WTC11 (cell line): ENCODE measurements at regions not wholly inside any gene's neighbourhood (a gene's known extent, or its start where the extent isn't known, plus 50 kb on each side); places are given as distances from the start of the nearest gene placed in this dataset.

Experiments
- ATAC-seq: fragments of 200-7000 bp; cut with Tn5 transposase; 2 replicates; pipeline ENCODE4 v1.10.0; 2021; ENCODE audit warnings: mild to moderate bottlenecking, moderate library complexity
- CTCF ChIA-PET: fragments of 300-600 bp; sonication (Branson Sonifier 250); formaldehyde crosslinking; loops from one replicate; lab custom pipeline; 2021; ENCODE audit warnings: antibody characterized with exemption; lab: Charles Lee
- POLR2A ChIA-PET: fragments of 350-600 bp; sonication (Branson Sonifier 250); formaldehyde crosslinking; loops from one replicate; lab custom pipeline; 2021; ENCODE audit warnings: antibody characterized with exemption; lab: Charles Lee
- DNase-seq: peaks from one replicate; pipeline ENCODE4 v3.0.0; 2021; ENCODE audit warnings: low spot score
- H3K27ac Mint-ChIP-seq: 2 replicates; pipeline ENCODE4 v1.8.0; 2021; ENCODE audit warnings: mixed read lengths
- H3K27me3 Mint-ChIP-seq: 2 replicates; pipeline ENCODE4 v1.8.0; 2021; ENCODE audit warnings: low read depth, mild to moderate bottlenecking, moderate library complexity, mixed read lengths
- H3K36me3 Mint-ChIP-seq: 2 replicates; pipeline ENCODE4 v1.8.0; 2021; ENCODE audit warnings: mixed read lengths
- H3K4me1 Mint-ChIP-seq: 2 replicates; pipeline ENCODE4 v1.8.0; 2022; ENCODE audit warnings: mixed read lengths
- H3K4me3 Mint-ChIP-seq: 2 replicates; pipeline ENCODE4 v1.8.0; 2021; ENCODE audit warnings: mild to moderate bottlenecking, moderate library complexity, mixed read lengths
- H3K9me3 Mint-ChIP-seq: 2 replicates; pipeline ENCODE4 v1.8.0; 2021; ENCODE audit warnings: mixed read lengths
- AFF4 ChIP-seq: sonication (generic); formaldehyde crosslinking; IDR thresholded peaks from 2 replicates; pipeline ENCODE4 v1.8.1; 2023; ENCODE audit warnings: mild to moderate bottlenecking, missing genetic modification reagents, borderline replicate concordance
- CREB1 ChIP-seq: sonication (generic); formaldehyde crosslinking; IDR thresholded peaks from 2 replicates; pipeline ENCODE4 v1.8.0; 2023; ENCODE audit warnings: mild to moderate bottlenecking, missing genetic modification reagents
- EMX1 ChIP-seq: fragments of 250-450 bp; sonication (Bioruptor Pico); IDR thresholded peaks from 2 replicates; pipeline ENCODE4 v1.8.0; 2021; ENCODE audit warnings: mild to moderate bottlenecking
- FOXJ3 ChIP-seq: sonication (generic); formaldehyde crosslinking; IDR thresholded peaks from 2 replicates; pipeline ENCODE4 v1.9.0; 2021; ENCODE audit warnings: missing genetic modification reagents, mild to moderate bottlenecking, borderline replicate concordance
- FOXP1 ChIP-seq: sonication (generic); formaldehyde crosslinking; IDR thresholded peaks from 2 replicates; pipeline ENCODE4 v1.8.0; 2022; ENCODE audit warnings: missing genetic modification reagents, mild to moderate bottlenecking, moderate library complexity, borderline replicate concordance
- JAZF1 ChIP-seq: fragments of 250-450 bp; sonication (Bioruptor Pico); IDR thresholded peaks from 2 replicates; pipeline ENCODE4 v1.9.0; 2021; ENCODE audit warnings: moderate library complexity, mild to moderate bottlenecking, inconsistent platforms
- JUN ChIP-seq: sonication (generic); formaldehyde crosslinking; IDR thresholded peaks from 2 replicates; pipeline ENCODE4 v1.8.0; 2023; ENCODE audit warnings: mild to moderate bottlenecking, missing genetic modification reagents
- MYBL2 ChIP-seq: sonication (generic); formaldehyde crosslinking; IDR thresholded peaks from 2 replicates; pipeline ENCODE4 v1.8.1; 2023; ENCODE audit warnings: mild to moderate bottlenecking, moderate library complexity, missing genetic modification reagents
- NFE2L1 ChIP-seq: sonication (generic); formaldehyde crosslinking; IDR thresholded peaks from 2 replicates; pipeline ENCODE4 v1.8.1; 2023; ENCODE audit warnings: missing genetic modification reagents
- NR1H2 ChIP-seq: sonication (generic); formaldehyde crosslinking; IDR thresholded peaks from 2 replicates; pipeline ENCODE4 v1.9.0; 2021; ENCODE audit warnings: mild to moderate bottlenecking, moderate library complexity, missing genetic modification reagents
- SMAD3 ChIP-seq: sonication (generic); formaldehyde crosslinking; IDR thresholded peaks from 2 replicates; pipeline ENCODE4 v1.8.0; 2022; ENCODE audit warnings: missing genetic modification reagents, mild to moderate bottlenecking, borderline replicate concordance
- SOX15 ChIP-seq: fragments of 250-450 bp; sonication (Bioruptor Pico); IDR thresholded peaks from 2 replicates; pipeline ENCODE4 v1.9.0; 2021; ENCODE audit warnings: mild to moderate bottlenecking
- TCF7 ChIP-seq: sonication (generic); formaldehyde crosslinking; IDR thresholded peaks from 2 replicates; pipeline ENCODE4 v1.8.0; 2022; ENCODE audit warnings: mild to moderate bottlenecking, low read depth, missing genetic modification reagents, moderate library complexity
- TEAD1 ChIP-seq: sonication (generic); formaldehyde crosslinking; IDR thresholded peaks from 2 replicates; pipeline ENCODE4 v1.8.0; 2022; ENCODE audit warnings: mild to moderate bottlenecking, missing genetic modification reagents
- TEAD4 ChIP-seq: sonication (generic); formaldehyde crosslinking; IDR thresholded peaks from 2 replicates; pipeline ENCODE4 v1.8.0; 2022; ENCODE audit warnings: mild to moderate bottlenecking, missing genetic modification reagents
- ZNF138 ChIP-seq: sonication (generic); formaldehyde crosslinking; conservative IDR thresholded peaks from 2 replicates; pipeline ENCODE4 v1.8.1; 2022; ENCODE audit warnings: mild to moderate bottlenecking, moderate library complexity, missing genetic modification reagents
- ZNF232 ChIP-seq: sonication (generic); formaldehyde crosslinking; IDR thresholded peaks from 2 replicates; pipeline ENCODE4 v1.8.0; 2022; ENCODE audit warnings: mild to moderate bottlenecking, missing genetic modification reagents
- ZNF263 ChIP-seq: sonication (generic); formaldehyde crosslinking; IDR thresholded peaks from 2 replicates; pipeline ENCODE4 v1.8.1; 2022; ENCODE audit warnings: low read depth, mild to moderate bottlenecking, moderate library complexity, missing genetic modification reagents
- ZNF317 ChIP-seq: sonication (generic); formaldehyde crosslinking; IDR thresholded peaks from 2 replicates; pipeline ENCODE4 v1.8.1; 2023; ENCODE audit warnings: low read depth, mild to moderate bottlenecking, moderate library complexity, missing genetic modification reagents, borderline replicate concordance
- ZNF396 ChIP-seq: fragments of 250-450 bp; sonication (Bioruptor Pico); IDR thresholded peaks from 2 replicates; pipeline ENCODE4 v1.8.0; 2021; ENCODE audit warnings: mild to moderate bottlenecking, moderate library complexity, borderline replicate concordance
- ZNF416 ChIP-seq: fragments of 250-450 bp; sonication (Bioruptor Pico); IDR thresholded peaks from 2 replicates; pipeline ENCODE4 v1.9.0; 2021; ENCODE audit warnings: mild to moderate bottlenecking, inconsistent platforms
- ZNF423 ChIP-seq: fragments of 250-450 bp; sonication (Bioruptor Pico); IDR thresholded peaks from 2 replicates; pipeline ENCODE4 v2.1.2; 2022; ENCODE audit warnings: mild to moderate bottlenecking, moderate library complexity
- TF ChIP-seq, protein P1 (sequence below): sonication (generic); formaldehyde crosslinking; IDR thresholded peaks from 2 replicates; pipeline ENCODE4 v1.8.1; 2023; ENCODE audit warnings: mild to moderate bottlenecking, missing genetic modification reagents
- TF ChIP-seq, protein P2 (sequence below): sonication (generic); formaldehyde crosslinking; IDR thresholded peaks from 2 replicates; pipeline ENCODE4 v1.8.0; 2022; ENCODE audit warnings: mild to moderate bottlenecking, missing genetic modification reagents
- TF ChIP-seq, protein P3 (sequence below): sonication (generic); formaldehyde crosslinking; IDR thresholded peaks from 2 replicates; pipeline ENCODE4 v1.8.0; 2022; ENCODE audit warnings: missing genetic modification reagents

GRCh38 chr1:199295107-199295506 lies 656.3 kb downstream of the PTPRC start:
- ATAC-seq (no peak), DNase-seq (no peak)
- CTCF ChIA-PET, result no interaction called here
- Mint-ChIP-seq H3K27ac (no peak overlapping the region), H3K27me3 (no peaks in the 10 kb centered on the region), H3K4me1 (0 out of 2 replicates have a peak, but pooled peaks cover 3% of the 10 kb centered on the region), H3K36me3 (no peaks in the 10 kb centered on the region), H3K4me3 (no peak overlapping the region), H3K9me3 (peaks cover 3% of the 10 kb centered on the region; the same call in 1 of the 2 replicates)
- no peak for TF ChIP-seq SMAD3 (CRISPR knock-in tag)
- no peak for TF ChIP-seq TEAD4
- no peak for TF ChIP-seq TEAD1 (CRISPR knock-in tag)
- TF ChIP-seq ZNF317 (CRISPR knock-in tag), result no peak
- no peak for TF ChIP-seq JAZF1 (CRISPR knock-in tag)
- no peak for TF ChIP-seq FOXP1
- no peak for TF ChIP-seq ZNF138 (CRISPR knock-in tag)
- no peak for TF ChIP-seq SOX15
- TF ChIP-seq CREB1 (CRISPR knock-in tag), result no peak
- POLR2A ChIA-PET, result no interaction called here

GRCh38 chr1:199297174-199297573 lies 658.3 kb downstream of the PTPRC start:
- no peak for ATAC-seq
- POLR2A ChIA-PET, result no interaction called here

DNA sequence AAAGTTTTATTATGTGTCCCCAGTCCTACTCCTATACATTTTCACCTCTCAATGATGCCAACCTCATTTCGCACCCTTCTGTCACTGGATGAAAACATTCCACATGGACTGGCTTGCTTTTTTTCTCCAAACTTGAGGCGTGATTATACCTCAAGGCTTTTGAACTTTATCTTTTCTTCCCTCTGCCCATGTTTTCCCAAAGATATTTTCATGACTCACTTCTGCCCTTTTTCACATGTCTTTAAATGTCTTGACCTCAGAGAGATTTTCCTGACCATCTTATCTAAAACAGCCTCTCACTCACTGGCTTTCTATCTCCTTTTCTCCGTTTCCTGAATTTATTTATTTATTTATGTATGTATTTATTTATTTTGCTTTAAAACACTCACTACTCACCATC lies 659.0 kb downstream of the PTPRC start:
- Mint-ChIP-seq H3K36me3 (no peaks in the 10 kb centered on the region), H3K27me3 (no peaks in the 10 kb centered on the region), H3K4me1 (0 out of 2 replicates have a peak, but pooled peaks cover 3% of the 10 kb centered on the region), H3K27ac (no peak overlapping the region), H3K9me3 (peaks cover 3% of the 10 kb centered on the region; the same call in 1 of the 2 replicates), H3K4me3 (no peak overlapping the region)
- ChIA-PET POLR2A (no interaction called here), CTCF (no interaction called here)
- DNase-seq (no peak), ATAC-seq (no peak)
- no peak for TF ChIP-seq ZNF263 (CRISPR knock-in tag)
- TF ChIP-seq, protein P1, sequence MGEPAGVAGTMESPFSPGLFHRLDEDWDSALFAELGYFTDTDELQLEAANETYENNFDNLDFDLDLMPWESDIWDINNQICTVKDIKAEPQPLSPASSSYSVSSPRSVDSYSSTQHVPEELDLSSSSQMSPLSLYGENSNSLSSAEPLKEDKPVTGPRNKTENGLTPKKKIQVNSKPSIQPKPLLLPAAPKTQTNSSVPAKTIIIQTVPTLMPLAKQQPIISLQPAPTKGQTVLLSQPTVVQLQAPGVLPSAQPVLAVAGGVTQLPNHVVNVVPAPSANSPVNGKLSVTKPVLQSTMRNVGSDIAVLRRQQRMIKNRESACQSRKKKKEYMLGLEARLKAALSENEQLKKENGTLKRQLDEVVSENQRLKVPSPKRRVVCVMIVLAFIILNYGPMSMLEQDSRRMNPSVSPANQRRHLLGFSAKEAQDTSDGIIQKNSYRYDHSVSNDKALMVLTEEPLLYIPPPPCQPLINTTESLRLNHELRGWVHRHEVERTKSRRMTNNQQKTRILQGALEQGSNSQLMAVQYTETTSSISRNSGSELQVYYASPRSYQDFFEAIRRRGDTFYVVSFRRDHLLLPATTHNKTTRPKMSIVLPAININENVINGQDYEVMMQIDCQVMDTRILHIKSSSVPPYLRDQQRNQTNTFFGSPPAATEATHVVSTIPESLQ, result no peak
- no peak for TF ChIP-seq NR1H2
- no peak for TF ChIP-seq AFF4 (CRISPR knock-in tag)
- no peak for TF ChIP-seq SOX15
- TF ChIP-seq, protein P2, sequence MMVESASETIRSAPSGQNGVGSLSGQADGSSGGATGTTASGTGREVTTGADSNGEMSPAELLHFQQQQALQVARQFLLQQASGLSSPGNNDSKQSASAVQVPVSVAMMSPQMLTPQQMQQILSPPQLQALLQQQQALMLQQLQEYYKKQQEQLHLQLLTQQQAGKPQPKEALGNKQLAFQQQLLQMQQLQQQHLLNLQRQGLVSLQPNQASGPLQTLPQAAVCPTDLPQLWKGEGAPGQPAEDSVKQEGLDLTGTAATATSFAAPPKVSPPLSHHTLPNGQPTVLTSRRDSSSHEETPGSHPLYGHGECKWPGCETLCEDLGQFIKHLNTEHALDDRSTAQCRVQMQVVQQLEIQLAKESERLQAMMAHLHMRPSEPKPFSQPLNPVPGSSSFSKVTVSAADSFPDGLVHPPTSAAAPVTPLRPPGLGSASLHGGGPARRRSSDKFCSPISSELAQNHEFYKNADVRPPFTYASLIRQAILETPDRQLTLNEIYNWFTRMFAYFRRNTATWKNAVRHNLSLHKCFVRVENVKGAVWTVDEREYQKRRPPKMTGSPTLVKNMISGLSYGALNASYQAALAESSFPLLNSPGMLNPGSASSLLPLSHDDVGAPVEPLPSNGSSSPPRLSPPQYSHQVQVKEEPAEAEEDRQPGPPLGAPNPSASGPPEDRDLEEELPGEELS (CRISPR knock-in tag), result no peak
- TF ChIP-seq ZNF423 (CRISPR knock-in tag), result no peak
- no peak for TF ChIP-seq FOXJ3 (CRISPR knock-in tag)
- TF ChIP-seq, protein P3, sequence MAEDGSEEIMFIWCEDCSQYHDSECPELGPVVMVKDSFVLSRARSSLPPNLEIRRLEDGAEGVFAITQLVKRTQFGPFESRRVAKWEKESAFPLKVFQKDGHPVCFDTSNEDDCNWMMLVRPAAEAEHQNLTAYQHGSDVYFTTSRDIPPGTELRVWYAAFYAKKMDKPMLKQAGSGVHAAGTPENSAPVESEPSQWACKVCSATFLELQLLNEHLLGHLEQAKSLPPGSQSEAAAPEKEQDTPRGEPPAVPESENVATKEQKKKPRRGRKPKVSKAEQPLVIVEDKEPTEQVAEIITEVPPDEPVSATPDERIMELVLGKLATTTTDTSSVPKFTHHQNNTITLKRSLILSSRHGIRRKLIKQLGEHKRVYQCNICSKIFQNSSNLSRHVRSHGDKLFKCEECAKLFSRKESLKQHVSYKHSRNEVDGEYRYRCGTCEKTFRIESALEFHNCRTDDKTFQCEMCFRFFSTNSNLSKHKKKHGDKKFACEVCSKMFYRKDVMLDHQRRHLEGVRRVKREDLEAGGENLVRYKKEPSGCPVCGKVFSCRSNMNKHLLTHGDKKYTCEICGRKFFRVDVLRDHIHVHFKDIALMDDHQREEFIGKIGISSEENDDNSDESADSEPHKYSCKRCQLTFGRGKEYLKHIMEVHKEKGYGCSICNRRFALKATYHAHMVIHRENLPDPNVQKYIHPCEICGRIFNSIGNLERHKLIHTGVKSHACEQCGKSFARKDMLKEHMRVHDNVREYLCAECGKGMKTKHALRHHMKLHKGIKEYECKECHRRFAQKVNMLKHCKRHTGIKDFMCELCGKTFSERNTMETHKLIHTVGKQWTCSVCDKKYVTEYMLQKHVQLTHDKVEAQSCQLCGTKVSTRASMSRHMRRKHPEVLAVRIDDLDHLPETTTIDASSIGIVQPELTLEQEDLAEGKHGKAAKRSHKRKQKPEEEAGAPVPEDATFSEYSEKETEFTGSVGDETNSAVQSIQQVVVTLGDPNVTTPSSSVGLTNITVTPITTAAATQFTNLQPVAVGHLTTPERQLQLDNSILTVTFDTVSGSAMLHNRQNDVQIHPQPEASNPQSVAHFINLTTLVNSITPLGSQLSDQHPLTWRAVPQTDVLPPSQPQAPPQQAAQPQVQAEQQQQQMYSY (CRISPR knock-in tag), result no peak
- no peak for TF ChIP-seq NFE2L1 (CRISPR knock-in tag)
- no peak for TF ChIP-seq ZNF232 (CRISPR knock-in tag)
- no peak for TF ChIP-seq EMX1 (CRISPR knock-in tag)
- TF ChIP-seq ZNF416, result no peak
- TF ChIP-seq ZNF396 (CRISPR knock-in tag), result no peak

More at GRCh38 chr1:199297174-199297573, 658.3 kb downstream of the PTPRC start:
- Mint-ChIP-seq H3K9me3 (peaks cover 3% of the 10 kb centered on the region; the same call in 1 of the 2 replicates), H3K4me1 (0 out of 2 replicates have a peak, but pooled peaks cover 3% of the 10 kb centered on the region), H3K36me3 (no peaks in the 10 kb centered on the region), H3K27ac (no peak overlapping the region), H3K27me3 (no peaks in the 10 kb centered on the region), H3K4me3 (no peak overlapping the region)
- TF ChIP-seq MYBL2 (CRISPR knock-in tag) (no peak), JUN (no peak), TCF7 (CRISPR knock-in tag) (no peak)
- DNase-seq, result no peak
- CTCF ChIA-PET, result no interaction called here
